ENCODE measurements at regions not wholly inside any gene's neighbourhood (a gene's known extent, or its start where the extent isn't known, plus 50 kb on each side); places are given as distances from the start of the nearest gene placed in this dataset.

DNA sequence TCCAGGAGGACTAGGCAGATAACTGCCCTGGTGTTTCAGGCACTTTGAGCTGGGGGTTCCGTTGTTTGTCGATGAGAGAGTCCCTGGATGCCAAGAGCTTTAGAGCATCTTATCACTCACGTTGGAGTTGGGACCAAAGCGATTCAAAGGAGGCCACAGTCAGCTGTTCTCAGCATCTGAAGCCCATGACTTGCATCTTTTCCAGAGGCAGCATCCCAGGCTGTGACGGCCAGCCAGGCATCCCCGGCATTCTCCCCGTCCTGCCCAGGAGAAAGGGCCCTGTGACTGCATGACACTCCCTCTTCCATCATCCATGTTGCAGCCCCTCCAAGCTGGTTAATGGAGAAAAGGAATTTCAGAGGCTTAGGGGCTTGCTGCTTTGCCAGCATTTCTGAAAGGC lies 520.3 kb downstream of the CDH26 start:
- TF ChIP-seq, protein P1, sequence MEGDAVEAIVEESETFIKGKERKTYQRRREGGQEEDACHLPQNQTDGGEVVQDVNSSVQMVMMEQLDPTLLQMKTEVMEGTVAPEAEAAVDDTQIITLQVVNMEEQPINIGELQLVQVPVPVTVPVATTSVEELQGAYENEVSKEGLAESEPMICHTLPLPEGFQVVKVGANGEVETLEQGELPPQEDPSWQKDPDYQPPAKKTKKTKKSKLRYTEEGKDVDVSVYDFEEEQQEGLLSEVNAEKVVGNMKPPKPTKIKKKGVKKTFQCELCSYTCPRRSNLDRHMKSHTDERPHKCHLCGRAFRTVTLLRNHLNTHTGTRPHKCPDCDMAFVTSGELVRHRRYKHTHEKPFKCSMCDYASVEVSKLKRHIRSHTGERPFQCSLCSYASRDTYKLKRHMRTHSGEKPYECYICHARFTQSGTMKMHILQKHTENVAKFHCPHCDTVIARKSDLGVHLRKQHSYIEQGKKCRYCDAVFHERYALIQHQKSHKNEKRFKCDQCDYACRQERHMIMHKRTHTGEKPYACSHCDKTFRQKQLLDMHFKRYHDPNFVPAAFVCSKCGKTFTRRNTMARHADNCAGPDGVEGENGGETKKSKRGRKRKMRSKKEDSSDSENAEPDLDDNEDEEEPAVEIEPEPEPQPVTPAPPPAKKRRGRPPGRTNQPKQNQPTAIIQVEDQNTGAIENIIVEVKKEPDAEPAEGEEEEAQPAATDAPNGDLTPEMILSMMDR (conservative IDR thresholded peaks at IDR 0.05; ENCODE audit: low read depth, low read length), result no peak
- no peak for TF ChIP-seq RFX5 (IDR thresholded peaks at IDR 0.05; ENCODE audit: low read depth, low read length)
- TF ChIP-seq SMC3 (IDR thresholded peaks at IDR 0.05; ENCODE audit: low read depth, low read length), result no peak
- TF ChIP-seq, protein P2, sequence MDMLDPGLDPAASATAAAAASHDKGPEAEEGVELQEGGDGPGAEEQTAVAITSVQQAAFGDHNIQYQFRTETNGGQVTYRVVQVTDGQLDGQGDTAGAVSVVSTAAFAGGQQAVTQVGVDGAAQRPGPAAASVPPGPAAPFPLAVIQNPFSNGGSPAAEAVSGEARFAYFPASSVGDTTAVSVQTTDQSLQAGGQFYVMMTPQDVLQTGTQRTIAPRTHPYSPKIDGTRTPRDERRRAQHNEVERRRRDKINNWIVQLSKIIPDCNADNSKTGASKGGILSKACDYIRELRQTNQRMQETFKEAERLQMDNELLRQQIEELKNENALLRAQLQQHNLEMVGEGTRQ (IDR thresholded peaks at IDR 0.05; ENCODE audit: low read depth, low read length), result no peak
- no peak for TF ChIP-seq CHD1 (IDR thresholded peaks at IDR 0.05; ENCODE audit: low read depth, low read length)
- no peak for TF ChIP-seq RAD21 (IDR thresholded peaks at IDR 0.05; ENCODE audit: low read length)
- TF ChIP-seq POLR2A (IDR thresholded peaks at IDR 0.05; ENCODE audit: low read depth, low read length), result no peak
- TF ChIP-seq MXI1 (IDR thresholded peaks at IDR 0.05; ENCODE audit: borderline replicate concordance, low read depth, low read length), result no peak
- TF ChIP-seq CEBPB (IDR thresholded peaks at IDR 0.05; ENCODE audit: low read depth, low read length), result no peak
- TF ChIP-seq ELK1 (IDR thresholded peaks at IDR 0.05; ENCODE audit: borderline replicate concordance, low read depth, low read length), result no peak
- TF ChIP-seq MAZ (IDR thresholded peaks at IDR 0.05; ENCODE audit: borderline replicate concordance, low read depth, low read length), result no peak
